NCI-H510A (cell line): ENCODE measurements at regions not wholly inside any gene's neighbourhood (a gene's known extent, or its start where the extent isn't known, plus 50 kb on each side); places are given as distances from the start of the nearest gene placed in this dataset.

Experiments used
- DNase-seq: peaks from one replicate; lab custom pipeline; 2025; lab: John Stamatoyannopoulos, UW

- DNase-seq, result no peak
Measured at GRCh38 chr17:79501910-79502309, 108.9 kb downstream of the RBFOX3 start.

GRCh38 chr17:79500745-79501618, 109.9 kb downstream of the RBFOX3 start:
- no peak for DNase-seq

- DNase-seq, result no peak
Measured at GRCh38 chr17:79498854-79499253, 112.0 kb downstream of the RBFOX3 start.

GRCh38 chr17:79497777-79498348, 113.0 kb downstream of the RBFOX3 start:
- no peak for DNase-seq

GRCh38 chr17:79496422-79497005, 114.3 kb downstream of the RBFOX3 start:
- no peak for DNase-seq

GRCh38 chr17:79495665-79496064, 115.2 kb downstream of the RBFOX3 start:
- no peak for DNase-seq

GRCh38 chr17:79491006-79491405, 119.8 kb downstream of the RBFOX3 start:
- DNase-seq, result no peak

GRCh38 chr17:79490530-79490929, 120.3 kb downstream of the RBFOX3 start:
- no peak for DNase-seq

GRCh38 chr17:79487149-79487548, 123.7 kb downstream of the RBFOX3 start:
- DNase-seq, result no peak

GRCh38 chr17:79485991-79486390, 124.9 kb downstream of the RBFOX3 start:
- no peak for DNase-seq

- DNase-seq, result no peak
Measured at GRCh38 chr17:79485419-79485985, 125.3 kb downstream of the RBFOX3 start.

- no peak for DNase-seq
Measured at GRCh38 chr17:79484600-79485418, 126.0 kb downstream of the RBFOX3 start.

- DNase-seq, result no peak
Measured at GRCh38 chr17:79483842-79484241, 127.0 kb downstream of the RBFOX3 start.

- no peak for DNase-seq
Measured at GRCh38 chr17:79482727-79483521, 127.9 kb downstream of the RBFOX3 start.

GRCh38 chr17:79479876-79480275, 131.0 kb downstream of the RBFOX3 start:
- DNase-seq, result no peak

GRCh38 chr17:79478841-79479240, 132.0 kb downstream of the RBFOX3 start:
- DNase-seq, result no peak

- DNase-seq, result no peak
Measured at GRCh38 chr17:79478051-79478461, 132.8 kb downstream of the RBFOX3 start.

GRCh38 chr17:79476074-79476652, 134.7 kb downstream of the RBFOX3 start:
- no peak for DNase-seq

GRCh38 chr17:79473876-79474440, 136.9 kb downstream of the RBFOX3 start:
- DNase-seq, result no peak

- no peak for DNase-seq
Measured at GRCh38 chr17:79473111-79473875, 137.6 kb downstream of the RBFOX3 start.
